Loucy (cell line): ENCODE measurements at regions not wholly inside any gene's neighbourhood (a gene's known extent, or its start where the extent isn't known, plus 50 kb on each side); places are given as distances from the start of the nearest gene placed in this dataset.
"Not testable (repeated sequence)": the region's sequence is repeated elsewhere in the genome, so short reads cannot be mapped to it uniquely, and the experiment has no call there.

Experiments used
- H2AFZ ChIP-seq: fragments of 200-600 bp; sonication (generic); 2 replicates; pipeline ENCODE4 v1.6.0; 2016; ENCODE audit warnings: antibody characterized with exemption, mild to moderate bottlenecking, low read length, moderate library complexity
- H3F3A ChIP-seq: fragments of 200-600 bp; 2 replicates; pipeline ENCODE4 v1.6.0; 2016; ENCODE audit warnings: antibody characterized with exemption, low read depth, mild to moderate bottlenecking
- H3K27me3 ChIP-seq: fragments of 200-600 bp; sonication (generic); 2 replicates; pipeline ENCODE4 v1.6.1; 2014; ENCODE audit warnings: low read length, mild to moderate bottlenecking; ENCODE audit not compliant: insufficient read depth, poor library complexity, severe bottlenecking
- H3K36me3 ChIP-seq: fragments of 200-600 bp; sonication (generic); 2 replicates; pipeline ENCODE4 v1.6.1; 2016; ENCODE audit warnings: low read length; ENCODE audit not compliant: insufficient read depth
- H3K4me1 ChIP-seq: fragments of 200-600 bp; sonication (generic); 2 replicates; pipeline ENCODE4 v1.5.1; 2014; ENCODE audit warnings: low read length, mild to moderate bottlenecking; ENCODE audit not compliant: insufficient read depth, poor library complexity, severe bottlenecking
- H3K4me2 ChIP-seq: fragments of 200-600 bp; sonication (generic); 2 replicates; pipeline ENCODE4 v1.6.0; 2014; ENCODE audit warnings: antibody characterized with exemption, low read length, low read depth, mild to moderate bottlenecking; ENCODE audit not compliant: poor library complexity, severe bottlenecking
- H3K4me3 ChIP-seq: fragments of 200-600 bp; sonication (generic); 2 replicates; pipeline ENCODE4 v1.5.1; 2014; ENCODE audit warnings: low read length, mild to moderate bottlenecking, mixed read lengths; ENCODE audit not compliant: poor library complexity, severe bottlenecking
- H3K79me2 ChIP-seq: fragments of 200-600 bp; sonication (generic); 2 replicates; pipeline ENCODE4 v1.6.1; 2014; ENCODE audit warnings: low read length; ENCODE audit not compliant: insufficient read depth
- H3K9ac ChIP-seq: fragments of 200-600 bp; sonication (generic); 2 replicates; pipeline ENCODE4 v1.6.0; 2014; ENCODE audit warnings: mild to moderate bottlenecking, low read depth, low read length, moderate library complexity; ENCODE audit not compliant: poor library complexity, severe bottlenecking
- H3K9me2 ChIP-seq: fragments of 200-600 bp; sonication (generic); replicated peaks from 2 replicates; pipeline ENCODE4 v1.6.1; 2016; ENCODE audit warnings: low read depth, low read length, mixed read lengths
- H3K9me3 ChIP-seq: fragments of 200-600 bp; sonication (generic); 2 replicates; pipeline ENCODE4 v1.6.1; 2014; ENCODE audit warnings: mild to moderate bottlenecking, antibody characterized with exemption, low read length, low read depth; ENCODE audit not compliant: insufficient read depth
- H4K20me1 ChIP-seq: fragments of 200-600 bp; sonication (generic); 2 replicates; pipeline ENCODE4 v1.6.0; 2014; ENCODE audit warnings: antibody characterized with exemption, low read length, mild to moderate bottlenecking; ENCODE audit not compliant: insufficient read depth, poor library complexity, severe bottlenecking
- CTCF ChIP-seq: fragments of 200-600 bp; sonication (generic); conservative IDR thresholded peaks from 2 replicates; pipeline ENCODE4 v1.5.1; 2014; ENCODE audit warnings: mild to moderate bottlenecking, antibody characterized with exemption, low read length
- EZH2phosphoT487 ChIP-seq: fragments of 200-600 bp; IDR thresholded peaks from 2 replicates; pipeline ENCODE4 v1.6.1; 2018; ENCODE audit warnings: antibody characterized with exemption, mild to moderate bottlenecking, moderate library complexity, borderline replicate concordance

GRCh38 chr4:14167876-14168510 is 540.5 kb upstream of the BOD1L1 start:
- TF ChIP-seq CTCF: no peak
- TF ChIP-seq EZH2phosphoT487: no peak
- Histone ChIP-seq H3K9me3 (no peaks in the 10 kb centered on the region), H3K4me2 (no peak overlapping the region), H3K36me3 (no peaks in the 10 kb centered on the region), H4K20me1 (no peaks in the 10 kb centered on the region), H3K79me2 (no peaks in the 10 kb centered on the region), H3K4me1 (peaks cover 24% of the 10 kb centered on the region), H3K27me3 (no peaks in the 10 kb centered on the region), H3K9me2 (no peaks in the 10 kb centered on the region), H2AFZ (no peak overlapping the region), H3K4me3 (no peak overlapping the region), H3K9ac (no peak overlapping the region), H3F3A (no peaks in the 10 kb centered on the region)

GRCh38 chr4:14168919-14169318 is 541.4 kb upstream of the BOD1L1 start:
- TF ChIP-seq CTCF: no peak
- no peak for TF ChIP-seq EZH2phosphoT487
- H3K4me1 ChIP-seq: peaks cover 24% of the 10 kb centered on the region
- no peaks in the 10 kb centered on the region for H3K9me3 ChIP-seq
- H3K4me2 ChIP-seq: peak overlapping the region; percentile 61
- H3K9ac ChIP-seq: no peak overlapping the region
- H3K27me3 ChIP-seq: no peaks in the 10 kb centered on the region
- H3F3A ChIP-seq: no peaks in the 10 kb centered on the region
- no peak overlapping the region for H2AFZ ChIP-seq
- no peaks in the 10 kb centered on the region for H3K79me2 ChIP-seq
- no peaks in the 10 kb centered on the region for H3K9me2 ChIP-seq
- H4K20me1 ChIP-seq: no peaks in the 10 kb centered on the region
- peak overlapping the region; percentile 3 for H3K4me3 ChIP-seq
- no peaks in the 10 kb centered on the region for H3K36me3 ChIP-seq

GRCh38 chr4:14169460-14169859 is 541.9 kb upstream of the BOD1L1 start:
- peaks cover 24% of the 10 kb centered on the region for H3K4me1 ChIP-seq
- TF ChIP-seq CTCF: no peak
- TF ChIP-seq EZH2phosphoT487: no peak
- no peaks in the 10 kb centered on the region for H3K9me3 ChIP-seq
- no peaks in the 10 kb centered on the region for H3K9me2 ChIP-seq
- H3K79me2 ChIP-seq: no peaks in the 10 kb centered on the region
- H3K9ac ChIP-seq: no peak overlapping the region
- H3K27me3 ChIP-seq: no peaks in the 10 kb centered on the region
- no peaks in the 10 kb centered on the region for H3K36me3 ChIP-seq
- H3F3A ChIP-seq: no peaks in the 10 kb centered on the region
- H3K4me3 ChIP-seq: no peak overlapping the region
- H3K4me2 ChIP-seq: peak overlapping the region; percentile 61
- H4K20me1 ChIP-seq: no peaks in the 10 kb centered on the region
- no peak overlapping the region for H2AFZ ChIP-seq

- not testable (repeated sequence) for H3K27me3 ChIP-seq, H3K9ac ChIP-seq, H3K9me2 ChIP-seq
These were observed 542.4 kb upstream of the BOD1L1 start for GRCh38 chr4:14169940-14170339.

More at GRCh38 chr4:14169940-14170339, 542.4 kb upstream of the BOD1L1 start:
- not testable (repeated sequence) for H3F3A ChIP-seq, H3K4me3 ChIP-seq, H2AFZ ChIP-seq, H3K4me2 ChIP-seq, H4K20me1 ChIP-seq, H3K9me3 ChIP-seq, H3K79me2 ChIP-seq, H3K36me3 ChIP-seq
- peaks cover 24% of the 10 kb centered on the region for H3K4me1 ChIP-seq
